ENCODE measurements at regions not wholly inside any gene's neighbourhood (a gene's known extent, or its start where the extent isn't known, plus 50 kb on each side); places are given as distances from the start of the nearest gene placed in this dataset.

DNA sequence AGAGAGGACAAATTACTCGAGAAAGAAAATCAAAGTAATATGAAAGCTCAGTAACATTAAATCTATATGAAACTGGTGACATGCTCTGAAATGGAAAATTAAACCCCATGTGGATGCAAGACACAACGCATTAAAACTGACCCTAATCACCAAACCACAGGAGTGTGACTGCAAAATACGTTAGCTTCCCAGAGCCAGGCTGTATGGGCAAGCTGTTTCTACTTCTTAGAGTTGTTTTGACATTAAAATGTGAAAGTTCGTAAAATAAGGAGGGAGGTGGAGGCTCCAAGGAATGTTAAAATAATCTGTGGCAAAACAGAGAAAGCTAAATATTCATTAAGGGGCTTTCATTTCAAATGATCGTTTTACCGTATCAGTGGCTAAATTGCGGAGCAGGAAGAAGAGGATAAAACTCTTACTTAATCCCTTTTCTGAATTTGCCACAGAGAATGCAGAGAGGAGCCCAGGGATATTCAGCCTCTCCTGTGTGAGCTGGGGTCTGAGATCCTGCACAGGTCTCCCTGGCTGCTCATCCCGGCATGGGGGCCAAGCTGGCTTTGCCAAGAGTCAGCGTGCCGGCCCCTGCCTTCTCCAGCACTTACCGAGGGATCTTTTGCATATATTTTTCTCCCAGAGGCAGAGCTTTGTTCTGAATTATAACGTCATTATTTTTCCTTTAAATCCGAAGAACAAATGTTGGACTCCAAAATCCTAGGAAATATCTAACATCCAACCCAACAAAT lies 239.8 kb upstream of the THBS1 start:
- TF ChIP-seq, protein P1, sequence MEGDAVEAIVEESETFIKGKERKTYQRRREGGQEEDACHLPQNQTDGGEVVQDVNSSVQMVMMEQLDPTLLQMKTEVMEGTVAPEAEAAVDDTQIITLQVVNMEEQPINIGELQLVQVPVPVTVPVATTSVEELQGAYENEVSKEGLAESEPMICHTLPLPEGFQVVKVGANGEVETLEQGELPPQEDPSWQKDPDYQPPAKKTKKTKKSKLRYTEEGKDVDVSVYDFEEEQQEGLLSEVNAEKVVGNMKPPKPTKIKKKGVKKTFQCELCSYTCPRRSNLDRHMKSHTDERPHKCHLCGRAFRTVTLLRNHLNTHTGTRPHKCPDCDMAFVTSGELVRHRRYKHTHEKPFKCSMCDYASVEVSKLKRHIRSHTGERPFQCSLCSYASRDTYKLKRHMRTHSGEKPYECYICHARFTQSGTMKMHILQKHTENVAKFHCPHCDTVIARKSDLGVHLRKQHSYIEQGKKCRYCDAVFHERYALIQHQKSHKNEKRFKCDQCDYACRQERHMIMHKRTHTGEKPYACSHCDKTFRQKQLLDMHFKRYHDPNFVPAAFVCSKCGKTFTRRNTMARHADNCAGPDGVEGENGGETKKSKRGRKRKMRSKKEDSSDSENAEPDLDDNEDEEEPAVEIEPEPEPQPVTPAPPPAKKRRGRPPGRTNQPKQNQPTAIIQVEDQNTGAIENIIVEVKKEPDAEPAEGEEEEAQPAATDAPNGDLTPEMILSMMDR (IDR thresholded peaks at IDR 0.05; ENCODE audit: insufficient read depth, low read depth, low read length) = no peak
- no peak for TF ChIP-seq EZH2 (IDR thresholded peaks at IDR 0.05; ENCODE audit: insufficient read depth, low read length)
